ENCODE measurements at regions not wholly inside any gene's neighbourhood (a gene's known extent, or its start where the extent isn't known, plus 50 kb on each side); places are given as distances from the start of the nearest gene placed in this dataset.
"Not testable (repeated sequence)": the region's sequence is repeated elsewhere in the genome, so short reads cannot be mapped to it uniquely, and the experiment has no call there.

- DNase-seq: no peak
Measured at GRCh38 chr6:130613176-130613575, 214.0 kb upstream of the SMLR1 start.

- no peak for DNase-seq
Measured at GRCh38 chr6:130615816-130616215, 211.4 kb upstream of the SMLR1 start.

GRCh38 chr6:130617658-130618057, 209.5 kb upstream of the SMLR1 start:
- DNase-seq: no peak

- not testable (repeated sequence) for DNase-seq
Measured at GRCh38 chr6:130618806-130619205, 208.4 kb upstream of the SMLR1 start.

GRCh38 chr6:130620338-130620781, 206.8 kb upstream of the SMLR1 start:
- no peak for DNase-seq

GRCh38 chr6:130622142-130622541, 205.1 kb upstream of the SMLR1 start:
- no peak for DNase-seq

- DNase-seq: no peak
Measured at GRCh38 chr6:130624046-130624445, 203.2 kb upstream of the SMLR1 start.

- no peak for DNase-seq
Measured at GRCh38 chr6:130625825-130626527, 201.2 kb upstream of the SMLR1 start.

- DNase-seq: no peak
Measured at GRCh38 chr6:130628862-130629261, 198.3 kb upstream of the SMLR1 start.

- DNase-seq: no peak
Measured at GRCh38 chr6:130629640-130630039, 197.6 kb upstream of the SMLR1 start.

- no peak for DNase-seq
Measured at GRCh38 chr6:130632277-130632676, 194.9 kb upstream of the SMLR1 start.

- no peak for DNase-seq
Measured at GRCh38 chr6:130632897-130633296, 194.3 kb upstream of the SMLR1 start.

- no peak for DNase-seq
Measured at GRCh38 chr6:130643361-130643760, 183.8 kb upstream of the SMLR1 start.

- DNase-seq: no peak
Measured at GRCh38 chr6:130644175-130644574, 183.0 kb upstream of the SMLR1 start.

- not testable (repeated sequence) for DNase-seq
Measured at GRCh38 chr6:130644769-130645168, 182.4 kb upstream of the SMLR1 start.

- no peak for DNase-seq
Measured at GRCh38 chr6:130647246-130647645, 180.0 kb upstream of the SMLR1 start.

- no peak for DNase-seq
Measured at GRCh38 chr6:130655586-130655985, 171.6 kb upstream of the SMLR1 start.

- DNase-seq: no peak
Measured at GRCh38 chr6:130661077-130661476, 166.1 kb upstream of the SMLR1 start.

GRCh38 chr6:130666786-130667185, 160.4 kb upstream of the SMLR1 start:
- DNase-seq: peak; percentile 93

GRCh38 chr6:130670142-130670541, 157.1 kb upstream of the SMLR1 start:
- no peak for DNase-seq

GRCh38 chr6:130671119-130671518, 156.1 kb upstream of the SMLR1 start:
- DNase-seq: no peak

GRCh38 chr6:130671577-130671976, 155.6 kb upstream of the SMLR1 start:
- no peak for DNase-seq

GRCh38 chr6:130672153-130672552, 155.1 kb upstream of the SMLR1 start:
- DNase-seq: no peak

- peak; percentile 28 for DNase-seq
Measured at GRCh38 chr6:130674604-130675003, 152.6 kb upstream of the SMLR1 start.

GRCh38 chr6:130675072-130675471, 152.1 kb upstream of the SMLR1 start:
- DNase-seq: peak; percentile 84
